ENCODE measurements at regions not wholly inside any gene's neighbourhood (a gene's known extent, or its start where the extent isn't known, plus 50 kb on each side); places are given as distances from the start of the nearest gene placed in this dataset.

DNA sequence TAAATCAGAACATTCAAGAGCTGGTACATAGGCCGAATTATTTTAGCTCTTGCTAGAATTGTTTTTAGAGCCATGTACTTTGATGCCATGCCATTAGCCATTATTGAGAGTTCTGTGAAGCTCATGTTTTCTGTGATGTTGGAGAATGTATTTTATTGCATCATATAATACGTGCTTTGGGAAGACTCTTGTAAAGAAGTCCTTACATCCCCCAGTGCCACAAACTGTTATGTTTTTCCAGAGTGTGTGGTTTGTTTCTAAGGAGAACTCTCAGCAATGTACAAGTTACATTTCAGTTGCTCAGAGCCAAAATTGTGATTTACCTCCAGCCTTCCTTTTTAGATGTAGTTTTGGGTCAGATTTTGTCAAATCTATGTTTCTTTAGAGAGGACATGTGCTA, 148.6 kb downstream of the HAUS1 start:
- Mint-ChIP-seq H3K27me3 (ENCODE audit: low read depth) (no peaks in the 10 kb centered on the region), H3K4me1 (ENCODE audit: low read depth) (peaks cover 48% of the 10 kb centered on the region), H3K27ac (no peak overlapping the region), H3K9me3 (no peaks in the 10 kb centered on the region), H3K4me3 (no peak overlapping the region), H3K36me3 (ENCODE audit: low read depth) (peaks cover 40% of the 10 kb centered on the region)
- intact Hi-C loops (cut with micrococcal nuclease) = loop anchor here (5.0 kb wide), 1 partner anchor 870 kb away; no protein-coding TSS in a partner anchor
- no peak for DNase-seq
- CTCF ChIA-PET = interaction anchor here (2.6 kb wide), 1 partner anchor 79 kb away, joined by 13 read pairs; a partner anchor contains a TSS

DNA sequence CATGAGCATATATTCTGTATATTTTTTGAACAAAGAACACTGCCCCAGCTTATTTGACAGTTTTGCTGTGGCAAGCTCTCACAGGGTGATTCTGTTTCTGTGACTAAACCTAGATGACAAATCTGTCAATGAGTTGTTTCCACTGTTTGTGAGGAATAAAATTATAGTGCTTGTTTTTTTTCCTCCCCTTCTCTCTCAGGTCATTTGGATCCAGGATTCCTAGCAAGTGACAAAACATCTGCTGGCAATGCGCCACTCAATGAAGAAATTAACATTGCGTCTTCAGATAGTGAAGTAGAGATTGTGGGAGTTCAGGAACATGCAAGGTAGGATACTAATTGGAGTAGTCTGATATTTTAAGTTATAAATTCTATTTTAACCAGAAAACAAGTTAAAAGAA, 149.3 kb downstream of the HAUS1 start:
- CTCF ChIA-PET = interaction anchor here (2.6 kb wide), 1 partner anchor 80 kb away, joined by 13 read pairs; a partner anchor contains a TSS
- intact Hi-C loops (cut with micrococcal nuclease) = loop anchor here (5.0 kb wide), 1 partner anchor 869 kb away; no protein-coding TSS in a partner anchor
- no peak overlapping the region for H3K4me3 Mint-ChIP-seq

DNA sequence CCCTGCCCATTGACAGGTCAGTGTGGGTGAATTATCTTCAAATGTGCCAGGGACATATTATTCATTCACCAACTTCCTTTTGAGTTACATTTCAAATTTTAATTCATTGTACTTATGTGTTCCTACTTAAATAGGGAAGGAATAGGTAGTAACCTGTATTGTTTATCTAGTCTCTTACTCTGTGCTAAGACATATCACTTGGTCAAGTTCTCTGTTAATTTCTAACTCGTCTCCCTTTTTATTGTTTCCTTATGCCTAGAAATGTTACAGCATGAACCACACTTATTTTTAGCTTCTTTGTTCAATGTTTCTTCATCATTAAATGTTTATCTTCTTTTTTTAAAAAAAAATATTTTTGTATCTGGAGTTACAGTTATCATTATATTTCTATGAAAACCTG, 151.9 kb downstream of the HAUS1 start:
- peaks cover 33% of the 10 kb centered on the region for H3K36me3 Mint-ChIP-seq (ENCODE audit: low read depth)
- peaks cover 30% of the 10 kb centered on the region for H3K4me1 Mint-ChIP-seq (ENCODE audit: low read depth)
- no peak overlapping the region for H3K27ac Mint-ChIP-seq

More for the DNA sequence above, 149.3 kb downstream of the HAUS1 start:
- Mint-ChIP-seq H3K36me3 (ENCODE audit: low read depth) (peaks cover 37% of the 10 kb centered on the region), H3K27ac (no peak overlapping the region), H3K4me1 (ENCODE audit: low read depth) (peaks cover 41% of the 10 kb centered on the region), H3K27me3 (ENCODE audit: low read depth) (no peaks in the 10 kb centered on the region), H3K9me3 (no peaks in the 10 kb centered on the region)
- DNase-seq = no peak

DNA sequence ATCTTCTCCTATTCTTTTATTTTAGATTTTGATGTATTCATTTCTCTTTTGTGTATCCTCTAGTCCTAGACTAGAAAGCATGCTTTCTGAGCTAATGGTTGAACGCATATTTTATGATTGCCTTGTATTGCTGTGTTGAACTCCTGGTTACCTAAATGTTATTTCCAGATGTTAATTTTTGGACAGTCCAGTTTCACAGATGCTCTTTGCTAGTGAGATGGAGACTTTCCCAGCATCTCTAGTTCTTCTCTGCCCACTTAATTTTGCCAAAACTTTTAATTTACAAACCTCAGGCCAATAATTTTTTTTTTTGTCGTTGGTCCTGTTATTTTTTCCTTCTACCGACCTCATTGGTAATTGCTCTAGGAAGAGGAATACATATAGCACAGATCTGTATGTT, 153.2 kb downstream of the HAUS1 start:
- no peak overlapping the region for H3K27ac Mint-ChIP-seq
- H3K4me3 Mint-ChIP-seq = no peak overlapping the region
- intact Hi-C loops (cut with micrococcal nuclease) = no loop called here
- DNase-seq = no peak
- H3K36me3 Mint-ChIP-seq (ENCODE audit: low read depth) = peaks cover 38% of the 10 kb centered on the region
- no peaks in the 10 kb centered on the region for H3K27me3 Mint-ChIP-seq (ENCODE audit: low read depth)
- no peaks in the 10 kb centered on the region for H3K9me3 Mint-ChIP-seq
- CTCF ChIA-PET = interaction anchor here (0.9 kb wide), 1 partner anchor 109 kb away, joined by 3 read pairs; no protein-coding TSS in a partner anchor
- H3K4me1 Mint-ChIP-seq (ENCODE audit: low read depth) = peaks cover 35% of the 10 kb centered on the region

More for the DNA sequence above, 151.9 kb downstream of the HAUS1 start:
- no peaks in the 10 kb centered on the region for H3K27me3 Mint-ChIP-seq (ENCODE audit: low read depth)
- intact Hi-C loops (cut with micrococcal nuclease) = no loop called here
- CTCF ChIA-PET = interaction anchor here (0.7 kb wide), 2 partner anchors 35 to 42 kb away, joined by 3 to 4 read pairs; no protein-coding TSS in a partner anchor
- no peak overlapping the region for H3K4me3 Mint-ChIP-seq
- DNase-seq = no peak
- no peaks in the 10 kb centered on the region for H3K9me3 Mint-ChIP-seq

DNA sequence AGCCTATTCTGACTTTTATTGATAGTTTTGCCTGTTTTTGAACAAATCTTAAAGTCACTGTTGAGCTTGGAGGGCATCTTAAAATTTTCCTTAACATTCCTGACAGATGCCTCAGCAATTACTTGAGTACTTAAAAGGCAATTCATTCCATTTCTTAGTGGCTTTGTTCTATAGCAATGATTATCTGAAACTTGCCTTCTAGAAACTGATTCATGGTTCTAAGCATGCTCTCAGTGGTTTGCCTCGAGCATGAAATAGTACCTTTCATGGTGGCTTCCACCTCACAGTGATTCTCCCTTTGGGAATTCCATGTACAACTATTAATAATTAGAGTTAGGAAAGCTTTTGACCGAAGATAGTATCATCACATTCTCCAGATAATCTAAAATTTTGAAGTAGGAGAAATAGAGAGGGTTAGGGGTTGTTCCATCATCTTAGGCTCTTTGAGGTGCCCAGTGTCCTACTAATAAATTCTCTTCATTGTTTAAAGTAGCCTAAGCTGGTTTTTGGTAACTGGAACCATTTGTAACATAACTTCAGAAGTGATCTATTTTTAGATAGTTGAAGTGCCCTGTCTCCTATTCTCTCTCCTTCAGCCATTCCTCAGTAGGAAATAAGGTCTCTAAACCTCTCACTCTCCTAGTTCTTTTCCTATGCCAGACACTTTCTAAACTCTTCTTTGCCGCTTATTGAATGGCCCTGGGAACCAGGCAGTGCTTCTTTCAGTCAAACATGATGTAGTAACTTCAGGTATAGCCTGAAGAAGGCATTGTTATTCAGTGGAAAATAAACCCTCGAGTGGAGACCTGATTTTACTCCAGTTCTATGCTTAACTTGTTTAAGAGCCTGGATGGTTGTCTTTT, 156.1 kb downstream of the HAUS1 start:
- intact Hi-C loops (cut with micrococcal nuclease) = no loop called here
- DNase-seq = no peak
- H3K27me3 Mint-ChIP-seq (ENCODE audit: low read depth) = no peaks in the 10 kb centered on the region
- no peak overlapping the region for H3K4me3 Mint-ChIP-seq
- CTCF ChIA-PET = interaction anchor here (0.6 to 1.8 kb wide), 2 partner anchors 31 to 87 kb away, joined by 6 to 7 read pairs; a partner anchor contains a TSS
- H3K9me3 Mint-ChIP-seq = no peaks in the 10 kb centered on the region
- H3K27ac Mint-ChIP-seq = no peak overlapping the region
- H3K36me3 Mint-ChIP-seq (ENCODE audit: low read depth) = peaks cover 40% of the 10 kb centered on the region
- peaks cover 41% of the 10 kb centered on the region for H3K4me1 Mint-ChIP-seq (ENCODE audit: low read depth)

DNA sequence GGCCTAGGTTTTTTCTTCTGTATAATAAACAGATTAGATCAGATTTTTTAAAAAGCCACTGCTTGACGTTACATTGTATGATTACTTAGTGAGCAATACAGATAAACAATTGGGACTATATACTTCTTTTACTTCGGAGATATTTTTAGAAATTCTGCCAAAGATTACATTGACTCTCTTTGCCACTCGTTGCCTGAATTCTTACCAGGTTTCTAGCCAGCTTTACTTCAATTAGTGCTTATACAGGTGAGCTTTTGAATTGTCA, 156.6 kb downstream of the HAUS1 start:
- no peaks in the 10 kb centered on the region for H3K9me3 Mint-ChIP-seq
- H3K4me3 Mint-ChIP-seq = no peak overlapping the region
- H3K36me3 Mint-ChIP-seq (ENCODE audit: low read depth) = peaks cover 38% of the 10 kb centered on the region
- CTCF ChIA-PET = interaction anchor here (1.5 to 1.8 kb wide), 2 partner anchors 21 to 88 kb away, joined by 3 to 7 read pairs; a partner anchor contains a TSS
- H3K27me3 Mint-ChIP-seq (ENCODE audit: low read depth) = no peaks in the 10 kb centered on the region
- intact Hi-C loops (cut with micrococcal nuclease) = no loop called here
- peaks cover 45% of the 10 kb centered on the region for H3K4me1 Mint-ChIP-seq (ENCODE audit: low read depth)
- DNase-seq = no peak
- H3K27ac Mint-ChIP-seq = no peak overlapping the region

DNA sequence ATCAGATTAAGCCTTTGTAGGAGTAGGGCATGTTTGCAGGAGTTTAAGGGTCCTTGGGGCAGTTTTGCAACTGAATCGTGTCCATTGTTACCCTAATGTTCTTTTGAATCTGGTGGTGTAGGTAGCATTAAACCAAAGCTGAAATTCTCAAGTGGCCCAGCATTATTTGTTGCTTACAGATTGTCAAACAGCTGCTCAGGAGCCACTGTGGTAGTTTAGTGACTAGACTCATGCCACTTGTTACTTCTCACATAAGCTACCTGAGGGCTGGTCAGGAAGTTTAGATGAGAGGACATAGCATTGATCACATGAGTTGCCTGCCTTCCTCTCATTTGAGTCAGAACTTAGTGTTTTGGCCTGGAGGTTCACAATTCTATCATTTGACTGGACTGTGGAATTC, 157.6 kb downstream of the HAUS1 start:
- peaks cover 32% of the 10 kb centered on the region for H3K36me3 Mint-ChIP-seq (ENCODE audit: low read depth)
- H3K4me3 Mint-ChIP-seq = no peak overlapping the region
- no peaks in the 10 kb centered on the region for H3K9me3 Mint-ChIP-seq
- DNase-seq = no peak
- no peaks in the 10 kb centered on the region for H3K27me3 Mint-ChIP-seq (ENCODE audit: low read depth)
- no peak overlapping the region for H3K27ac Mint-ChIP-seq
- CTCF ChIA-PET = interaction anchor here (0.9 to 1.9 kb wide), 3 partner anchors 20 to 89 kb away, joined by 3 to 5 read pairs (median 3); a partner anchor contains a TSS
- peaks cover 46% of the 10 kb centered on the region for H3K4me1 Mint-ChIP-seq (ENCODE audit: low read depth)
- intact Hi-C loops (cut with micrococcal nuclease) = no loop called here

DNA sequence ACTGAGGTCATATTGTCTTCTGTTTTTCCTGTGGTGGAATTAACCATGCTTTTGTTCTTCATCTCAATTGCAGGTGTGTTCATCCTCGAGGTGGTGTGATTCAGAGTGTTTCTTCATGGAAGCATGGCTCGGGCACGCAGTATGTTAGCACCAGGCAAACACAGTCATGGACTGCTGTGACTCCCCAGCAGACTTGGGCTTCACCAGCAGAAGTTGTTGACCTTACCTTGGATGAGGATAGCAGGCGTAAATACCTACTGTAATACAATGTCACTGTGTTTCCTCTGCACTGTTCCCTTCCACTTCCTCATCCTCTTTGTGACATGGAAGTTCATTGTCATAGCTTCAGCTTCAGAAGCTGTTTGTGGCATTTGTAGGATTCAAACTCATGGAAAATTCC, 158.7 kb downstream of the HAUS1 start:
- H3K4me1 Mint-ChIP-seq (ENCODE audit: low read depth) = peaks cover 47% of the 10 kb centered on the region
- H3K9me3 Mint-ChIP-seq = no peaks in the 10 kb centered on the region
- DNase-seq = no peak
- no peak overlapping the region for H3K27ac Mint-ChIP-seq
- no peaks in the 10 kb centered on the region for H3K27me3 Mint-ChIP-seq (ENCODE audit: low read depth)
- intact Hi-C loops (cut with micrococcal nuclease) = no loop called here
- CTCF ChIA-PET = interaction anchor here (1.9 kb wide), 1 partner anchor 90 kb away, joined by 5 read pairs; a partner anchor contains a TSS
- peaks cover 28% of the 10 kb centered on the region for H3K36me3 Mint-ChIP-seq (ENCODE audit: low read depth)
- H3K4me3 Mint-ChIP-seq = no peak overlapping the region

DNA sequence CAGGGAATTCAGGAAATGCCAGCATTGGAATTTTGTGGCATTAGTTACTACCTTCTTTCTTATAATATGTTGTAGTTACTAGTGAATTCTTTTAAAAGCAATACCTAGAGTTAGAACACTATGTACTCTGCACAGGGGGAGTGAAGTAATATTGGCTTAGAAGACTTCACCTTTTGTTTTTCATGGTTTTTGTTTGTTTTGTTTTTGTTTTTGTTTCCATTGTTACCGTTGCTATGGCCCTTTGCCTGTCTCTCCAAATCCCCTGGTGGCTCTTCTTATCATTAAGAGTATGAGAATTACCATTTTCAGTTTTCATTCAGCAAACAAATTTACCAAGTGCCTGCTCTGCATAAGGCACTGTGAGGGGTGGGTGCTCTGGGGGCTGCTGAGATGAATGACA, 160.1 kb downstream of the HAUS1 start:
- Mint-ChIP-seq H3K27me3 (ENCODE audit: low read depth) (no peaks in the 10 kb centered on the region), H3K4me3 (no peak overlapping the region), H3K27ac (no peak overlapping the region), H3K9me3 (no peaks in the 10 kb centered on the region), H3K36me3 (ENCODE audit: low read depth) (peaks cover 31% of the 10 kb centered on the region), H3K4me1 (ENCODE audit: low read depth) (peaks cover 51% of the 10 kb centered on the region)
- intact Hi-C loops (cut with micrococcal nuclease) = no loop called here
- CTCF ChIA-PET = no interaction called here
- DNase-seq = no peak

DNA sequence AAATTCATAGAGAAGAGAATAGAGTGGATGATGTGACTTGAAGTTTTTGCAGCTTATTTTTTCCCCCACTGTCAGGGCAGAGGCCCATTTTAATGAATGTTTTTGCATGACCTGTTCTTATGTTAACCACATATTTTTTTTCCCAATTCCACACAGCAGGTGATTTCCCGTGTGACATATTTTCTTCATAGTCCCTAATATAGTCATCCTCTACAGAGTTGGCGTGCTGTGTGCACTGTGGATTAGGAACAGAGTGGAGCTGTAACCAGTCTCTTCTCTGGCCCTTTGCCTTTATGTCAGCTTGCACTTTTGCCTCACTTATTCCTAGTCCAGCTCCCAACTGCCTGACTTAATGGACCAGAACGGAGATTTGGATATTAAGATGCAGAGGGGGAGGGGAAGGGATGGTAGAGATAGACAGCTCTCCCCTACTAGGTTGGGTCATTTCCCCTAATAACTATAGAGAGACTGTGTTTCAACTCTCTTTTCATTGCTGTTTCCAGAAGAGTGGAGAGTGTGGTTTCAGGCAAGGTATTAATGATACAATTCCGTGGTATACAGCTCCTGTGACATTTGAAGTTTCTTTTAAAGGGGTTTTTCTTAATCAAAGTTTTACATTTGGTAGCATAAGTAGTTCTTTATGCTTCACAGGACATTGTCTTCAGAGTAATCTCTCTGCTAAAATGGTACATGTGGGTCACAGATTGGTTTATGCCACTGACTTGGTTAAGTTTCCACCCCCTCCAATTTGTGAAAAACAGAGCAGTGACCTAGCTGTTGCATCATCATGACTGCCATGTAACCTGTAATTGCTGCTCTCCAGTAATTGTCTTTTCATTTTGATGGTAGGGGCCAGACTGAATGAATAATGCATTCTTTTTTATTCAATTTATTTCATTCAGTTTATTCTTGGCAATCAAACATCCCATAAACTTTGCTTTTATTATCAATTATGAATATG, 161.3 kb downstream of the HAUS1 start:
- no peaks in the 10 kb centered on the region for H3K27me3 Mint-ChIP-seq (ENCODE audit: low read depth)
- H3K27ac Mint-ChIP-seq = peak overlapping the region; percentile 65
- DNase-seq = peak; percentile 25
- H3K36me3 Mint-ChIP-seq (ENCODE audit: low read depth) = peaks cover 32% of the 10 kb centered on the region
- peaks cover 44% of the 10 kb centered on the region for H3K4me1 Mint-ChIP-seq (ENCODE audit: low read depth)
- no peaks in the 10 kb centered on the region for H3K9me3 Mint-ChIP-seq
- CTCF ChIA-PET = interaction anchor here (0.6 to 2.9 kb wide), 6 partner anchors 14 to 375 kb away, joined by 3 to 15 read pairs (median 3); a partner anchor contains a TSS
- no peak overlapping the region for H3K4me3 Mint-ChIP-seq
- intact Hi-C loops (cut with micrococcal nuclease) = no loop called here

DNA sequence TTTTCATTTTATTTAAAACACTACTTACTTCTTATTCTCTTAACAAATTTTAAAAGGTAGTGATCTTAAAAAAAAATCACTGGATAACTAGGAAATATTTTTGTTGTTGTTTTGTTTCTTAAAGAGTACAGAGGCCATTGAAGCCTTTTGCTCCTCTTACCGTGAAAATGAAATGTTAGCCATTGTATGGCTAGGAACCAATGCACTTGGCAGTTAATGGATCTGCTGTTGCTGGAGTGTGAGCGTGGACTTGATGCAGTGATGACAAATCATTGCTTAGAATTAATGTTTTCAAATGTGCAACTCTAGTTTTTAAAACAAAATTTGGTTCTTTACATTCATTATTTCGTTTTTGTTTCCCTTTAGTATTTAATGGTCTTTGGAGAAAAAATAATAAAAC, 162.3 kb downstream of the HAUS1 start:
- CTCF ChIA-PET = interaction anchor here (1.1 to 2.9 kb wide), 2 partner anchors 15 to 93 kb away, joined by 3 to 15 read pairs; a partner anchor contains a TSS
- Mint-ChIP-seq H3K4me3 (no peak overlapping the region), H3K27me3 (ENCODE audit: low read depth) (no peaks in the 10 kb centered on the region), H3K4me1 (ENCODE audit: low read depth) (peaks cover 38% of the 10 kb centered on the region), H3K36me3 (ENCODE audit: low read depth) (peaks cover 30% of the 10 kb centered on the region), H3K27ac (no peak overlapping the region), H3K9me3 (no peaks in the 10 kb centered on the region)
- intact Hi-C loops (cut with micrococcal nuclease) = no loop called here
- DNase-seq = no peak

DNA sequence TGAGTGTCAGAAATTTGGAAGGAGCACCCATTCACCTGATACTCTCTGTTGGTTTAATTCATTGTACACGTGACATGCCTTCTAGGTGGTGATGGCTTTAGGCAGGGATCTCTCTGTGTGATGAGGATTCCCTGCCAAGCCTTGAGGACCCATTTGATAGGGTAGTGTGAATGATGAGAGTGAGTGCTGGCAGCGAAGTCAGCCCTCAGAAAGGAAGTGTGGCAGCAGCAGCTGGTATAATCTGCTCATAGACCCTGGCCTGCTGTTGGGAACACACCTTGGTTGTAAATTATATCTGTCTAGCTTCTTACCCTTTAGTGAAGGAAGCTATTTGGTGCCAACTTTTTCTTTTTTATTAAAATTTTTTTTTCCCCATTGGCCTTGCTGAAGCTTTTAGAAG, 164.5 kb downstream of the HAUS1 start:
- Mint-ChIP-seq H3K27ac (no peak overlapping the region), H3K4me3 (no peak overlapping the region), H3K27me3 (ENCODE audit: low read depth) (no peaks in the 10 kb centered on the region), H3K4me1 (ENCODE audit: low read depth) (peaks cover 29% of the 10 kb centered on the region), H3K9me3 (no peaks in the 10 kb centered on the region), H3K36me3 (ENCODE audit: low read depth) (peaks cover 18% of the 10 kb centered on the region)
- intact Hi-C loops (cut with micrococcal nuclease) = no loop called here
- no peak for DNase-seq
- CTCF ChIA-PET = no interaction called here

Data from activated naive CD4-positive, alpha-beta T cell treated with anti-CD3 and anti-CD28 coated beads for 36 hours (primary cell).